ENCODE measurements at regions not wholly inside any gene's neighbourhood (a gene's known extent, or its start where the extent isn't known, plus 50 kb on each side); places are given as distances from the start of the nearest gene placed in this dataset.

- Histone ChIP-seq H2BK15ac (ENCODE audit: low read length) (no peak overlapping the region), H3K79me2 (ENCODE audit: control insufficient read depth in 1 of 2, insufficient read depth in 2 of 2, low read length in 2 of 2) (no peaks in the 10 kb centered on the region), H4K91ac (replicated peaks; ENCODE audit: insufficient read length, low read length) (no peak overlapping the region), H3K27ac (ENCODE audit: low read depth, low read length) (no peak overlapping the region), H3K23me2 (ENCODE audit: low read depth, low read length) (no peaks in the 10 kb centered on the region), H2BK12ac (ENCODE audit: low read depth, low read length) (no peak overlapping the region), H4K20me1 (replicated peaks in 1 of 2; ENCODE audit: control insufficient read depth in 1 of 2, insufficient read depth in 2 of 2, low read length in 2 of 2) (no peaks in the 10 kb centered on the region), H3K18ac (ENCODE audit: extremely low read depth, low read length) (no peak overlapping the region), H3K4me2 (ENCODE audit: insufficient read depth in 1 of 2, low read depth in 2 of 2, low read length in 2 of 2) (no peak overlapping the region), H4K5ac (ENCODE audit: insufficient read length, low read depth, low read length) (no peak overlapping the region), H3K27me3 (replicated peaks in 1 of 4; ENCODE audit: control insufficient read depth in 3 of 4, extremely low read depth in 1 of 4, insufficient read depth in 3 of 4, low read length in 3 of 4) (no peaks in the 10 kb centered on the region), H3K79me1 (ENCODE audit: low read depth, low read length) (no peaks in the 10 kb centered on the region), H3K9ac (replicated peaks in 1 of 4; ENCODE audit: extremely low read depth in 1 of 4, low read depth in 3 of 4, low read length in 3 of 4) (no peak overlapping the region), H2AK5ac (ENCODE audit: low read depth, low read length) (no peak overlapping the region), H2AFZ (ENCODE audit: low read length) (no peak overlapping the region), H4K8ac (ENCODE audit: extremely low read depth, insufficient read depth, low read length) (no peak overlapping the region; the same call in 1 of the 2 replicates), H3K56ac (replicated peaks; ENCODE audit: insufficient read length, low read depth, low read length) (no peak overlapping the region), H3K36me3 (ENCODE audit: control insufficient read depth in 2 of 4, insufficient read depth in 4 of 4, low read length in 3 of 4) (no peaks in the 10 kb centered on the region), H3K14ac (ENCODE audit: insufficient read length) (no peak overlapping the region), H3K4ac (replicated peaks; ENCODE audit: insufficient read length, low read depth, low read length) (no peak overlapping the region), H3K9me3 (ENCODE audit: insufficient read depth in 2 of 2, low read depth in 1 of 2, low read length in 1 of 2) (peaks cover 81 to 100% of the 10 kb centered on the region in 2 experiments), H2BK120ac (replicated peaks; ENCODE audit: low read depth, low read length) (no peak overlapping the region), H3K4me1 (replicated peaks in 1 of 4; ENCODE audit: control insufficient read depth in 3 of 4, insufficient read depth in 4 of 4, low read length in 3 of 4) (no peaks in the 10 kb centered on the region), H2BK20ac (ENCODE audit: low read length) (no peak overlapping the region), H3K4me3 (ENCODE audit: extremely low read depth in 1 of 4, insufficient read depth in 2 of 4, low read depth in 3 of 4, low read length in 4 of 4) (no peak overlapping the region), H2BK5ac (ENCODE audit: low read depth, low read length) (no peak overlapping the region), H3K23ac (ENCODE audit: insufficient read length) (no peak overlapping the region)
- no peak for FAIRE-seq
- POLR2A ChIA-PET (ENCODE audit: partially characterized antibody), result no interaction called here
- DNase-seq (ENCODE audit: low read depth in 1 of 2, low spot score in 2 of 2), result no peak
- WGBS, 2 experiments (ENCODE audit: extremely low coverage in 1 of 2, insufficient coverage in 1 of 2, insufficient read length in 1 of 2, insufficient replicate concordance in 2 of 2, low coverage in 1 of 2, low lambda C conversion rate in 2 of 2, missing lambda C conversion rate in 1 of 2), result 93% methylated on average over 30 of the region's 36 CpGs; no CpG with 5 or more reads in 1 of the 2 experiments
- CTCF ChIA-PET (ENCODE audit: partially characterized antibody), result interaction anchor here (1.0 kb wide), 1 partner anchor 493 kb away, joined by 3 read pairs; no protein-coding TSS in a partner anchor
- TF ChIP-seq RAD21 (IDR thresholded peaks at IDR 0.05 in 1 of 2, conservative IDR thresholded peaks at IDR 0.05 in 1 of 2; ENCODE audit: low read depth in 2 of 2, low read length in 2 of 2), result no peak
- TF ChIP-seq SP2 (IDR thresholded peaks at IDR 0.05; ENCODE audit: low read length), result no peak
- TF ChIP-seq ZNF274 (IDR thresholded peaks at IDR 0.05; ENCODE audit: borderline replicate concordance, extremely low read depth, low read length), result no peak
- TF ChIP-seq KDM4A (IDR thresholded peaks at IDR 0.05; ENCODE audit: low read depth, low read length, severe bottlenecking), result no peak
- no peak for TF ChIP-seq RFX5 (IDR thresholded peaks at IDR 0.05; ENCODE audit: borderline replicate concordance, low read depth, low read length)
- TF ChIP-seq MAFK (IDR thresholded peaks at IDR 0.05; ENCODE audit: low read depth, low read length), result no peak
- no peak for TF ChIP-seq ATF3 (IDR thresholded peaks at IDR 0.05; ENCODE audit: insufficient read depth, low read depth, low read length)
- no peak for TF ChIP-seq TBP (IDR thresholded peaks at IDR 0.05; ENCODE audit: low read depth, low read length)
- TF ChIP-seq USF2 (IDR thresholded peaks at IDR 0.05; ENCODE audit: low read length), result no peak
- TF ChIP-seq HDAC6 (IDR thresholded peaks at IDR 0.05; ENCODE audit: low read depth, low read length), result no peak
Measured at GRCh38 chr1:2930913-2931723, 90.1 kb upstream of the ACTRT2 start.
